ENCODE measurements at regions not wholly inside any gene's neighbourhood (a gene's known extent, or its start where the extent isn't known, plus 50 kb on each side); places are given as distances from the start of the nearest gene placed in this dataset.
A peak's percentile ranks its signal among the peaks of the same experiment; 100 is the strongest.

- Histone ChIP-seq H2AFZ (peak overlapping the region; percentile 93), H3K4me1 (ENCODE audit: insufficient read depth) (peaks cover 24% of the 10 kb centered on the region), H3K4me3 (no peak overlapping the region), H4K20me1 (replicated peaks; ENCODE audit: insufficient read depth) (no peaks in the 10 kb centered on the region), H3K9me2 (ENCODE audit: insufficient read depth) (peaks cover 19% of the 10 kb centered on the region; the same call in 1 of the 2 replicates), H3K79me2 (replicated peaks; ENCODE audit: insufficient read depth) (no peaks in the 10 kb centered on the region), H3K36me3 (ENCODE audit: insufficient read depth) (no peaks in the 10 kb centered on the region), H3F3A (replicated peaks; ENCODE audit: low read depth) (no peaks in the 10 kb centered on the region), H3K27ac (ENCODE audit: low read depth) (no peak overlapping the region), H3K4me2 (peak overlapping the region; percentile 40; the same call in 1 of the 2 replicates), H3K27me3 (ENCODE audit: insufficient read depth) (no peaks in the 10 kb centered on the region)
- H3K27me3 Mint-ChIP-seq (ENCODE audit: insufficient read depth, low read depth, poor library complexity): peaks cover 4% of the 10 kb centered on the region
- peaks cover 39% of the 10 kb centered on the region for H3K4me1 Mint-ChIP-seq
- ATAC-seq (no peak), DNase-seq (ENCODE audit: low spot score) (no peak)
- no peak overlapping the region for H3K4me3 Mint-ChIP-seq
- TF ChIP-seq STAT1 (IDR thresholded peaks at IDR 0.05; ENCODE audit: unreplicated experiment): no peak
- TF ChIP-seq EZH2phosphoT487 (IDR thresholded peaks at IDR 0.05; ENCODE audit: unreplicated experiment): no peak
- no peak overlapping the region for H3K27ac Mint-ChIP-seq
- H3K36me3 Mint-ChIP-seq (ENCODE audit: low read depth): no peaks in the 10 kb centered on the region
- no peaks in the 10 kb centered on the region for H3K9me3 Mint-ChIP-seq
These were observed 606.8 kb downstream of the TOX3 start for GRCh38 chr16:51940183-51940582.

DNA sequence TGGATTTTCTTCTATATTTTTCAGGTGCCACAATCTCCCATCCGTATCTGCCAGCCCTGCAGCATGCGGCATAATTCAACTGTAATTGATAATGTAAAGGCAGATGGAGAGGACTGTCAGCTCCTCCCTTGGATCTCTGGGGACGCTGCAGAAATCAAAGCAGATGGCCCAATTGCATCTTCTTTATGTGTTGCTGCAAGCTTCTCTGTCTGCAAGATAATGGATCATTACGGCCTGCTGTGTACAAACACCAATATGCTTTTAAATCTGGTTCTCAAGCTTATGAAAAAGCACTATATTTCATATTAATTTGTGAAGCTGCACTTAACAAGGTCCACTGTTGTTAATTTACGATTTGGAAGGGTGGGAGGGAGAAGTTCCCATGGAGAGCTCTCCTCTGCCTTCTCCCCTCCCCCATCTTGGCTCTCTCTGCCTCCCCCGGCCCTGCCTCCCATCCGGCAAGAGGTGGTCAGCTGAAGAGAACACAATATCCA, 607.5 kb downstream of the TOX3 start:
- no peak overlapping the region for H3K27ac ChIP-seq (ENCODE audit: low read depth)
- Mint-ChIP-seq H3K27ac (no peak overlapping the region), H3K4me1 (peaks cover 36% of the 10 kb centered on the region), H3K9me3 (no peaks in the 10 kb centered on the region), H3K36me3 (ENCODE audit: low read depth) (no peaks in the 10 kb centered on the region), H3K4me3 (no peak overlapping the region), H3K27me3 (ENCODE audit: insufficient read depth, low read depth, poor library complexity) (peaks cover 4% of the 10 kb centered on the region)
- ATAC-seq (peak; percentile 49; the same call in 2 of the 3 replicates), DNase-seq (ENCODE audit: low spot score) (peak; percentile 10)
- peaks cover 24% of the 10 kb centered on the region for H3K4me1 ChIP-seq (ENCODE audit: insufficient read depth)
- no peak overlapping the region for H3K4me3 ChIP-seq
- H3K9me2 ChIP-seq (ENCODE audit: insufficient read depth): peaks cover 19% of the 10 kb centered on the region; the same call in 1 of the 2 replicates
- H3F3A ChIP-seq (replicated peaks; ENCODE audit: low read depth): no peaks in the 10 kb centered on the region
- no peaks in the 10 kb centered on the region for H4K20me1 ChIP-seq (replicated peaks; ENCODE audit: insufficient read depth)
- H3K27me3 ChIP-seq (ENCODE audit: insufficient read depth): no peaks in the 10 kb centered on the region
- peak overlapping the region; percentile 40; the same call in 1 of the 2 replicates for H3K4me2 ChIP-seq
- H3K79me2 ChIP-seq (replicated peaks; ENCODE audit: insufficient read depth): no peaks in the 10 kb centered on the region
- H2AFZ ChIP-seq: peak overlapping the region; percentile 93
- H3K36me3 ChIP-seq (ENCODE audit: insufficient read depth): no peaks in the 10 kb centered on the region
- no peak for TF ChIP-seq EZH2phosphoT487 (IDR thresholded peaks at IDR 0.05; ENCODE audit: unreplicated experiment)
- TF ChIP-seq STAT1 (IDR thresholded peaks at IDR 0.05; ENCODE audit: unreplicated experiment): no peak
- no peak for TF ChIP-seq ZNF331 (CRISPR knock-in tag; IDR thresholded peaks at IDR 0.05; ENCODE audit: low read depth)
- no peak for TF ChIP-seq JUNB (IDR thresholded peaks at IDR 0.05; ENCODE audit: unreplicated experiment)
- no peak for TF ChIP-seq NANOG (IDR thresholded peaks at IDR 0.05; ENCODE audit: borderline replicate concordance)
- no peak for TF ChIP-seq CTCF (conservative IDR thresholded peaks at IDR 0.05; ENCODE audit: low read depth in 2 of 2)
- TF ChIP-seq, protein P1, sequence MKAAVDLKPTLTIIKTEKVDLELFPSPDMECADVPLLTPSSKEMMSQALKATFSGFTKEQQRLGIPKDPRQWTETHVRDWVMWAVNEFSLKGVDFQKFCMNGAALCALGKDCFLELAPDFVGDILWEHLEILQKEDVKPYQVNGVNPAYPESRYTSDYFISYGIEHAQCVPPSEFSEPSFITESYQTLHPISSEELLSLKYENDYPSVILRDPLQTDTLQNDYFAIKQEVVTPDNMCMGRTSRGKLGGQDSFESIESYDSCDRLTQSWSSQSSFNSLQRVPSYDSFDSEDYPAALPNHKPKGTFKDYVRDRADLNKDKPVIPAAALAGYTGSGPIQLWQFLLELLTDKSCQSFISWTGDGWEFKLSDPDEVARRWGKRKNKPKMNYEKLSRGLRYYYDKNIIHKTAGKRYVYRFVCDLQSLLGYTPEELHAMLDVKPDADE (IDR thresholded peaks at IDR 0.05): no peak
- TF ChIP-seq EZH2 (IDR thresholded peaks at IDR 0.05; ENCODE audit: low read depth, unreplicated experiment): no peak
- no peak for TF ChIP-seq CREB1 (CRISPR knock-in tag; IDR thresholded peaks at IDR 0.05; ENCODE audit: low read depth)
- no peak for TF ChIP-seq ZNF114 (CRISPR knock-in tag; IDR thresholded peaks at IDR 0.05)
- TF ChIP-seq ZNF462 (CRISPR knock-in tag; IDR thresholded peaks at IDR 0.05): no peak
- TF ChIP-seq POLR2AphosphoS5 (IDR thresholded peaks at IDR 0.05; ENCODE audit: low read depth): no peak
